Glutamatergic neuron (in vitro differentiated cells): ENCODE measurements at regions not wholly inside any gene's neighbourhood (a gene's known extent, or its start where the extent isn't known, plus 50 kb on each side); places are given as distances from the start of the nearest gene placed in this dataset.

ENCODE experiments used
- DNase-seq: peaks from one replicate; pipeline ENCODE4 v3.0.0; 2022
- H3K27ac Mint-ChIP-seq: one replicate; pipeline ENCODE4 v1.8.0; 2020; ENCODE audit warnings: mild to moderate bottlenecking, mixed read lengths, inconsistent platforms; ENCODE audit not compliant: unreplicated experiment
- H3K27me3 Mint-ChIP-seq: one replicate; pipeline ENCODE4 v1.8.0; 2020; ENCODE audit warnings: mild to moderate bottlenecking, moderate library complexity, mixed read lengths, inconsistent platforms; ENCODE audit not compliant: unreplicated experiment
- H3K36me3 Mint-ChIP-seq: one replicate; pipeline ENCODE4 v1.8.0; 2020; ENCODE audit warnings: mild to moderate bottlenecking, mixed read lengths, inconsistent platforms; ENCODE audit not compliant: unreplicated experiment
- H3K4me1 Mint-ChIP-seq: one replicate; pipeline ENCODE4 v1.8.0; 2020; ENCODE audit warnings: mild to moderate bottlenecking, low read depth, mixed read lengths, inconsistent platforms; ENCODE audit not compliant: unreplicated experiment
- H3K4me3 Mint-ChIP-seq: one replicate; pipeline ENCODE4 v1.8.0; 2020; ENCODE audit warnings: mild to moderate bottlenecking, mixed read lengths, inconsistent platforms; ENCODE audit not compliant: unreplicated experiment
- H3K9me3 Mint-ChIP-seq: one replicate; pipeline ENCODE4 v1.8.0; 2020; ENCODE audit warnings: mild to moderate bottlenecking, moderate library complexity, mixed read lengths, inconsistent platforms; ENCODE audit not compliant: unreplicated experiment
- CTCF ChIP-seq: fragments of 200-600 bp; sonication (generic); IDR thresholded peaks from one replicate; pipeline ENCODE4 v1.5.0; 2021; ENCODE audit not compliant: partially characterized antibody, unreplicated experiment

- Mint-ChIP-seq H3K4me1 (peaks cover 4% of the 10 kb centered on the region), H3K27ac (no peak overlapping the region), H3K36me3 (no peaks in the 10 kb centered on the region), H3K9me3 (peaks cover 4% of the 10 kb centered on the region), H3K27me3 (peaks cover 2% of the 10 kb centered on the region), H3K4me3 (no peak overlapping the region)
- no peak for TF ChIP-seq CTCF
- DNase-seq = no peak
Measured at GRCh38 chr2:105677901-105678300, 66.8 kb upstream of the NCK2 start.

- Mint-ChIP-seq H3K4me3 (no peak overlapping the region), H3K27me3 (peaks cover 6% of the 10 kb centered on the region), H3K27ac (no peak overlapping the region), H3K9me3 (peaks cover 4% of the 10 kb centered on the region), H3K36me3 (no peaks in the 10 kb centered on the region), H3K4me1 (peaks cover 4% of the 10 kb centered on the region)
- DNase-seq = no peak
- no peak for TF ChIP-seq CTCF
Measured at GRCh38 chr2:105675841-105676240, 68.9 kb upstream of the NCK2 start.

- TF ChIP-seq CTCF = no peak
- H3K4me3 Mint-ChIP-seq = no peak overlapping the region
- H3K4me1 Mint-ChIP-seq = peaks cover 4% of the 10 kb centered on the region
- no peaks in the 10 kb centered on the region for H3K36me3 Mint-ChIP-seq
- H3K9me3 Mint-ChIP-seq = peaks cover 1% of the 10 kb centered on the region
- no peak overlapping the region for H3K27ac Mint-ChIP-seq
- DNase-seq = no peak
- H3K27me3 Mint-ChIP-seq = peaks cover 6% of the 10 kb centered on the region
Measured at GRCh38 chr2:105674859-105675541, 69.7 kb upstream of the NCK2 start.

GRCh38 chr2:105674401-105674800 is 70.3 kb upstream of the NCK2 start:
- H3K36me3 Mint-ChIP-seq = no peaks in the 10 kb centered on the region
- DNase-seq = no peak
- TF ChIP-seq CTCF = no peak
- no peak overlapping the region for H3K4me3 Mint-ChIP-seq
- H3K27me3 Mint-ChIP-seq = peaks cover 6% of the 10 kb centered on the region
- peaks cover 1% of the 10 kb centered on the region for H3K9me3 Mint-ChIP-seq
- no peak overlapping the region for H3K27ac Mint-ChIP-seq
- peaks cover 4% of the 10 kb centered on the region for H3K4me1 Mint-ChIP-seq

- H3K27ac Mint-ChIP-seq = no peak overlapping the region
- no peak overlapping the region for H3K4me3 Mint-ChIP-seq
- peaks cover 4% of the 10 kb centered on the region for H3K4me1 Mint-ChIP-seq
- DNase-seq = no peak
- H3K9me3 Mint-ChIP-seq = peaks cover 3% of the 10 kb centered on the region
- no peak for TF ChIP-seq CTCF
- H3K36me3 Mint-ChIP-seq = peaks cover 6% of the 10 kb centered on the region
- peaks cover 6% of the 10 kb centered on the region for H3K27me3 Mint-ChIP-seq
Measured at GRCh38 chr2:105671156-105671555, 73.6 kb upstream of the NCK2 start.
